HCT116 (cell line): ENCODE measurements at regions not wholly inside any gene's neighbourhood (a gene's known extent, or its start where the extent isn't known, plus 50 kb on each side); places are given as distances from the start of the nearest gene placed in this dataset.

Source experiments
- CEBPB ChIP-seq: IDR thresholded peaks from 2 replicates; pipeline ENCODE4 v1.6.1; 2012; ENCODE audit warnings: low read depth
- EGR1 ChIP-seq: IDR thresholded peaks from 2 replicates; pipeline ENCODE4 v1.6.1; 2012; ENCODE audit warnings: low read depth
- EZH2 ChIP-seq: fragments of 200-600 bp; sonication (generic); IDR thresholded peaks from 2 replicates; pipeline ENCODE4 v1.6.1; 2017; ENCODE audit warnings: antibody characterized with exemption, mixed run types
- FOSL1 ChIP-seq: IDR thresholded peaks from 2 replicates; pipeline ENCODE4 v1.6.1; 2012; ENCODE audit warnings: low read depth
- MAX ChIP-seq: IDR thresholded peaks from 2 replicates; pipeline ENCODE4 v1.6.1; 2012
- POLR2A ChIP-seq: IDR thresholded peaks from 2 replicates; pipeline ENCODE4 v1.7.0; 2011; ENCODE audit warnings: borderline replicate concordance; ENCODE audit not compliant: insufficient read depth, insufficient read length; ENCODE audit errors: extremely low read depth
- POLR2AphosphoS5 ChIP-seq: IDR thresholded peaks from 2 replicates; pipeline ENCODE4 v1.6.1; 2011; ENCODE audit warnings: mild to moderate bottlenecking, low read depth, low read length, moderate library complexity
- REST ChIP-seq: IDR thresholded peaks from 2 replicates; pipeline ENCODE4 v1.6.1; 2012; ENCODE audit warnings: low read depth
- SIN3A ChIP-seq: IDR thresholded peaks from 2 replicates; pipeline ENCODE4 v1.6.1; 2012; ENCODE audit warnings: low read depth
- SP1 ChIP-seq: IDR thresholded peaks from 2 replicates; pipeline ENCODE4 v1.6.1; 2012; ENCODE audit warnings: low read depth
- YY1 ChIP-seq: IDR thresholded peaks from 2 replicates; pipeline ENCODE4 v1.6.1; 2011; ENCODE audit warnings: low read length, low read depth, moderate library complexity, mild to moderate bottlenecking; ENCODE audit not compliant: insufficient replicate concordance; ENCODE audit errors: extremely low read depth
- TF ChIP-seq, protein P1 (sequence below): IDR thresholded peaks from 2 replicates; pipeline ENCODE4 v1.6.1; 2012
- TF ChIP-seq, protein P2 (sequence below), 3 experiments: fragments of 200-600 bp in 1 of 3; sonication (generic) in 1 of 3; IDR thresholded peaks in 2 of 3; conservative IDR thresholded peaks in 1 of 3; 2 replicates each; pipeline ENCODE4 v1.5.1; 2012 to 2017; ENCODE audit warnings: low read depth in 2 of 3, low read length in 2 of 3, antibody characterized with exemption in 1 of 3, borderline replicate concordance in 1 of 3, control low read depth in 1 of 3, mild to moderate bottlenecking in 1 of 3, mixed read lengths in 1 of 3, mixed run types in 1 of 3, moderate library complexity in 1 of 3; ENCODE audit not compliant: insufficient read depth in 1 of 3

- TF ChIP-seq, protein P1, sequence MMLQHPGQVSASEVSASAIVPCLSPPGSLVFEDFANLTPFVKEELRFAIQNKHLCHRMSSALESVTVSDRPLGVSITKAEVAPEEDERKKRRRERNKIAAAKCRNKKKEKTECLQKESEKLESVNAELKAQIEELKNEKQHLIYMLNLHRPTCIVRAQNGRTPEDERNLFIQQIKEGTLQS = no peak
- no peak for TF ChIP-seq POLR2A
- TF ChIP-seq, protein P2, sequence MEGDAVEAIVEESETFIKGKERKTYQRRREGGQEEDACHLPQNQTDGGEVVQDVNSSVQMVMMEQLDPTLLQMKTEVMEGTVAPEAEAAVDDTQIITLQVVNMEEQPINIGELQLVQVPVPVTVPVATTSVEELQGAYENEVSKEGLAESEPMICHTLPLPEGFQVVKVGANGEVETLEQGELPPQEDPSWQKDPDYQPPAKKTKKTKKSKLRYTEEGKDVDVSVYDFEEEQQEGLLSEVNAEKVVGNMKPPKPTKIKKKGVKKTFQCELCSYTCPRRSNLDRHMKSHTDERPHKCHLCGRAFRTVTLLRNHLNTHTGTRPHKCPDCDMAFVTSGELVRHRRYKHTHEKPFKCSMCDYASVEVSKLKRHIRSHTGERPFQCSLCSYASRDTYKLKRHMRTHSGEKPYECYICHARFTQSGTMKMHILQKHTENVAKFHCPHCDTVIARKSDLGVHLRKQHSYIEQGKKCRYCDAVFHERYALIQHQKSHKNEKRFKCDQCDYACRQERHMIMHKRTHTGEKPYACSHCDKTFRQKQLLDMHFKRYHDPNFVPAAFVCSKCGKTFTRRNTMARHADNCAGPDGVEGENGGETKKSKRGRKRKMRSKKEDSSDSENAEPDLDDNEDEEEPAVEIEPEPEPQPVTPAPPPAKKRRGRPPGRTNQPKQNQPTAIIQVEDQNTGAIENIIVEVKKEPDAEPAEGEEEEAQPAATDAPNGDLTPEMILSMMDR (IDR thresholded peaks at IDR 0.05 in 2 of 3, conservative IDR thresholded peaks at IDR 0.05 in 1 of 3; ENCODE audit: borderline replicate concordance in 1 of 3, insufficient read depth in 1 of 3, low read depth in 2 of 3, low read length in 2 of 3) = no peak
- no peak for TF ChIP-seq YY1
- TF ChIP-seq CEBPB = no peak
- TF ChIP-seq FOSL1 = no peak
- no peak for TF ChIP-seq EZH2
- TF ChIP-seq EGR1 = no peak
- no peak for TF ChIP-seq REST
- no peak for TF ChIP-seq MAX
- TF ChIP-seq POLR2AphosphoS5 = no peak
- TF ChIP-seq SIN3A = no peak
- TF ChIP-seq SP1 = no peak
Observed at GRCh38 chr5:136710834-136711233, 345.5 kb upstream of the TRPC7 start.
